ENCODE measurements at regions not wholly inside any gene's neighbourhood (a gene's known extent, or its start where the extent isn't known, plus 50 kb on each side); places are given as distances from the start of the nearest gene placed in this dataset.

- H4K20me1 ChIP-seq (ENCODE audit: insufficient read depth, low read length), result no peaks in the 10 kb centered on the region
- H3K27me3 ChIP-seq (ENCODE audit: insufficient read depth, low read length), result no peaks in the 10 kb centered on the region
- H3K4me3 ChIP-seq (ENCODE audit: insufficient read depth, low read length), result no peak overlapping the region
- peak overlapping the region; percentile 84 for H3K27ac ChIP-seq (ENCODE audit: low read depth, low read length)
- H3K9me3 ChIP-seq (ENCODE audit: low read depth, low read length), result no peaks in the 10 kb centered on the region
- H3K4me1 ChIP-seq (ENCODE audit: insufficient read depth, low read length), result peaks cover 36% of the 10 kb centered on the region
- peak overlapping the region; percentile 21 for H2AFZ ChIP-seq (ENCODE audit: low read length)
- no peaks in the 10 kb centered on the region for H3K36me3 ChIP-seq (ENCODE audit: insufficient read depth, low read length)
- no peak for DNase-seq (ENCODE audit: insufficient read length, low spot score, missing footprints)
- H3K4me2 ChIP-seq (ENCODE audit: insufficient read depth, low read length), result no peak overlapping the region
- TF ChIP-seq, protein P1, sequence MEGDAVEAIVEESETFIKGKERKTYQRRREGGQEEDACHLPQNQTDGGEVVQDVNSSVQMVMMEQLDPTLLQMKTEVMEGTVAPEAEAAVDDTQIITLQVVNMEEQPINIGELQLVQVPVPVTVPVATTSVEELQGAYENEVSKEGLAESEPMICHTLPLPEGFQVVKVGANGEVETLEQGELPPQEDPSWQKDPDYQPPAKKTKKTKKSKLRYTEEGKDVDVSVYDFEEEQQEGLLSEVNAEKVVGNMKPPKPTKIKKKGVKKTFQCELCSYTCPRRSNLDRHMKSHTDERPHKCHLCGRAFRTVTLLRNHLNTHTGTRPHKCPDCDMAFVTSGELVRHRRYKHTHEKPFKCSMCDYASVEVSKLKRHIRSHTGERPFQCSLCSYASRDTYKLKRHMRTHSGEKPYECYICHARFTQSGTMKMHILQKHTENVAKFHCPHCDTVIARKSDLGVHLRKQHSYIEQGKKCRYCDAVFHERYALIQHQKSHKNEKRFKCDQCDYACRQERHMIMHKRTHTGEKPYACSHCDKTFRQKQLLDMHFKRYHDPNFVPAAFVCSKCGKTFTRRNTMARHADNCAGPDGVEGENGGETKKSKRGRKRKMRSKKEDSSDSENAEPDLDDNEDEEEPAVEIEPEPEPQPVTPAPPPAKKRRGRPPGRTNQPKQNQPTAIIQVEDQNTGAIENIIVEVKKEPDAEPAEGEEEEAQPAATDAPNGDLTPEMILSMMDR (IDR thresholded peaks at IDR 0.05; ENCODE audit: extremely low read depth, low read depth, low read length), result no peak
- H3K79me2 ChIP-seq (ENCODE audit: insufficient read depth, low read length), result no peaks in the 10 kb centered on the region
Observed at GRCh38 chr2:149745396-149746230, 158.0 kb upstream of the MMADHC start.

DNA sequence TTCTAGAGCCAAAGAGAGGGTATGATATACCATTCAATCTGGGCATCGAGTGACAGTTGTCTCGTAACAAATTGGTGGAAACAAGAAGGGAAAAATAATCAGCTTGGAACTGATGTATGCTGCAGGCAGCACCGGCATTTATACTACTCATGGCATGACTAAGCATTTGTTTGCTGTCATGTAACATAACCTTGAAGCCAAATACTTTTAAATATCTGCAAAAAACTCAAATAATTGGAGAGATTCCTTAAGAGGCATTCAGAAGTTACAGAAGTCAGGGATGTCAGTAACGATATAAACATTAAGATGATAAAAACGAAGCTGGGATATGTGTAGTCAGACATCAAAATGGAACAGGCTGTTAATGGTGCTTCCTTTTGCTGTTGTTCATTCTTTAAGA lies 157.3 kb upstream of the MMADHC start:
- no peaks in the 10 kb centered on the region for H3K9me3 ChIP-seq (ENCODE audit: low read depth, low read length)
- no peaks in the 10 kb centered on the region for H3K79me2 ChIP-seq (ENCODE audit: insufficient read depth, low read length)
- peaks cover 38% of the 10 kb centered on the region for H3K4me1 ChIP-seq (ENCODE audit: insufficient read depth, low read length)
- H3K27me3 ChIP-seq (ENCODE audit: insufficient read depth, low read length), result no peaks in the 10 kb centered on the region
- H4K20me1 ChIP-seq (ENCODE audit: insufficient read depth, low read length), result no peaks in the 10 kb centered on the region
- no peak overlapping the region for H3K4me3 ChIP-seq (ENCODE audit: insufficient read depth, low read length)
- H3K36me3 ChIP-seq (ENCODE audit: insufficient read depth, low read length), result no peaks in the 10 kb centered on the region
- peak overlapping the region; percentile 84 for H3K27ac ChIP-seq (ENCODE audit: low read depth, low read length)
- DNase-seq (ENCODE audit: insufficient read length, low spot score, missing footprints), result peak; percentile 1
- peak overlapping the region; percentile 59 for H3K4me2 ChIP-seq (ENCODE audit: insufficient read depth, low read length)
- TF ChIP-seq, protein P1 (IDR thresholded peaks at IDR 0.05; ENCODE audit: extremely low read depth, low read depth, low read length), result no peak
- H2AFZ ChIP-seq (ENCODE audit: low read length), result peak overlapping the region; percentile 21

- Histone ChIP-seq H3K4me2 (ENCODE audit: insufficient read depth, low read length) (peak overlapping the region; percentile 59), H3K4me3 (ENCODE audit: insufficient read depth, low read length) (no peak overlapping the region), H3K79me2 (ENCODE audit: insufficient read depth, low read length) (no peaks in the 10 kb centered on the region), H2AFZ (ENCODE audit: low read length) (no peak overlapping the region), H4K20me1 (ENCODE audit: insufficient read depth, low read length) (no peaks in the 10 kb centered on the region), H3K4me1 (ENCODE audit: insufficient read depth, low read length) (peaks cover 47% of the 10 kb centered on the region), H3K27ac (ENCODE audit: low read depth, low read length) (peak overlapping the region; percentile 84), H3K36me3 (ENCODE audit: insufficient read depth, low read length) (no peaks in the 10 kb centered on the region), H3K27me3 (ENCODE audit: insufficient read depth, low read length) (no peaks in the 10 kb centered on the region), H3K9me3 (ENCODE audit: low read depth, low read length) (no peaks in the 10 kb centered on the region)
- peak; percentile 6 for DNase-seq (ENCODE audit: insufficient read length, low spot score, missing footprints)
- TF ChIP-seq, protein P1 (IDR thresholded peaks at IDR 0.05; ENCODE audit: extremely low read depth, low read depth, low read length), result peak; percentile 20
Observed at GRCh38 chr2:149743842-149744448, 156.4 kb upstream of the MMADHC start.

- H3K79me2 ChIP-seq (ENCODE audit: insufficient read depth, low read length), result no peaks in the 10 kb centered on the region
- no peak overlapping the region for H3K4me3 ChIP-seq (ENCODE audit: insufficient read depth, low read length)
- peak overlapping the region; percentile 16 for H3K27ac ChIP-seq (ENCODE audit: low read depth, low read length)
- H3K27me3 ChIP-seq (ENCODE audit: insufficient read depth, low read length), result no peaks in the 10 kb centered on the region
- DNase-seq (ENCODE audit: insufficient read length, low spot score, missing footprints), result peak; percentile 18
- peaks cover 47% of the 10 kb centered on the region for H3K4me1 ChIP-seq (ENCODE audit: insufficient read depth, low read length)
- H2AFZ ChIP-seq (ENCODE audit: low read length), result no peak overlapping the region
- H3K9me3 ChIP-seq (ENCODE audit: low read depth, low read length), result no peaks in the 10 kb centered on the region
- TF ChIP-seq, protein P1 (IDR thresholded peaks at IDR 0.05; ENCODE audit: extremely low read depth, low read depth, low read length), result no peak
- no peaks in the 10 kb centered on the region for H3K36me3 ChIP-seq (ENCODE audit: insufficient read depth, low read length)
- H3K4me2 ChIP-seq (ENCODE audit: insufficient read depth, low read length), result no peak overlapping the region
- H4K20me1 ChIP-seq (ENCODE audit: insufficient read depth, low read length), result no peaks in the 10 kb centered on the region
Observed at GRCh38 chr2:149741646-149742045, 154.1 kb upstream of the MMADHC start.

All from osteoblast (primary cell).